ENCODE measurements at regions not wholly inside any gene's neighbourhood (a gene's known extent, or its start where the extent isn't known, plus 50 kb on each side); places are given as distances from the start of the nearest gene placed in this dataset.

GRCh38 chr2:240289701-240290431 is 145.6 kb upstream of the GPC1 start:
- Histone ChIP-seq H3K27ac (no peak overlapping the region), H3K36me3 (no peaks in the 10 kb centered on the region), H3K4me1 (no peaks in the 10 kb centered on the region), H3K9me3 (no peaks in the 10 kb centered on the region), H3K27me3 (no peaks in the 10 kb centered on the region), H3K4me3 (no peak overlapping the region)
- TF ChIP-seq CTCF (IDR thresholded peaks at IDR 0.05), result no peak
- intact Hi-C loops (cut with DNase I), result no loop called here
- no peak for DNase-seq (ENCODE audit: low spot score in 2 of 2)

GRCh38 chr2:240290432-240291336 is 144.8 kb upstream of the GPC1 start:
- Histone ChIP-seq H3K36me3 (no peaks in the 10 kb centered on the region), H3K27me3 (no peaks in the 10 kb centered on the region), H3K9me3 (no peaks in the 10 kb centered on the region), H3K4me1 (no peaks in the 10 kb centered on the region), H3K4me3 (no peak overlapping the region), H3K27ac (no peak overlapping the region)
- intact Hi-C loops (cut with DNase I), result no loop called here
- no peak for DNase-seq (ENCODE audit: low spot score in 2 of 2)
- TF ChIP-seq CTCF (IDR thresholded peaks at IDR 0.05), result no peak

GRCh38 chr2:240291337-240292034 is 144.0 kb upstream of the GPC1 start:
- intact Hi-C loops (cut with DNase I), result no loop called here
- no peak overlapping the region for H3K27ac ChIP-seq
- no peaks in the 10 kb centered on the region for H3K27me3 ChIP-seq
- no peak overlapping the region for H3K4me3 ChIP-seq
- no peak for DNase-seq (ENCODE audit: low spot score in 2 of 2)
- TF ChIP-seq CTCF (IDR thresholded peaks at IDR 0.05), result no peak
- no peaks in the 10 kb centered on the region for H3K9me3 ChIP-seq
- no peaks in the 10 kb centered on the region for H3K4me1 ChIP-seq
- no peaks in the 10 kb centered on the region for H3K36me3 ChIP-seq

GRCh38 chr2:240292035-240292574 is 143.4 kb upstream of the GPC1 start:
- Histone ChIP-seq H3K27me3 (no peaks in the 10 kb centered on the region), H3K4me3 (no peak overlapping the region), H3K4me1 (no peaks in the 10 kb centered on the region), H3K27ac (no peak overlapping the region), H3K9me3 (no peaks in the 10 kb centered on the region), H3K36me3 (no peaks in the 10 kb centered on the region)
- intact Hi-C loops (cut with DNase I), result no loop called here
- DNase-seq (ENCODE audit: low spot score in 2 of 2), result no peak
- no peak for TF ChIP-seq CTCF (IDR thresholded peaks at IDR 0.05)

GRCh38 chr2:240292619-240293525 is 142.6 kb upstream of the GPC1 start:
- intact Hi-C loops (cut with DNase I), result no loop called here
- Histone ChIP-seq H3K4me3 (no peak overlapping the region), H3K36me3 (no peaks in the 10 kb centered on the region), H3K27ac (no peak overlapping the region), H3K4me1 (no peaks in the 10 kb centered on the region), H3K9me3 (no peaks in the 10 kb centered on the region), H3K27me3 (no peaks in the 10 kb centered on the region)
- no peak for TF ChIP-seq CTCF (IDR thresholded peaks at IDR 0.05)
- DNase-seq (ENCODE audit: low spot score in 2 of 2), result no peak

All from ascending aorta (tissue), 2 donors.